ENCODE measurements at regions not wholly inside any gene's neighbourhood (a gene's known extent, or its start where the extent isn't known, plus 50 kb on each side); places are given as distances from the start of the nearest gene placed in this dataset.

DNA sequence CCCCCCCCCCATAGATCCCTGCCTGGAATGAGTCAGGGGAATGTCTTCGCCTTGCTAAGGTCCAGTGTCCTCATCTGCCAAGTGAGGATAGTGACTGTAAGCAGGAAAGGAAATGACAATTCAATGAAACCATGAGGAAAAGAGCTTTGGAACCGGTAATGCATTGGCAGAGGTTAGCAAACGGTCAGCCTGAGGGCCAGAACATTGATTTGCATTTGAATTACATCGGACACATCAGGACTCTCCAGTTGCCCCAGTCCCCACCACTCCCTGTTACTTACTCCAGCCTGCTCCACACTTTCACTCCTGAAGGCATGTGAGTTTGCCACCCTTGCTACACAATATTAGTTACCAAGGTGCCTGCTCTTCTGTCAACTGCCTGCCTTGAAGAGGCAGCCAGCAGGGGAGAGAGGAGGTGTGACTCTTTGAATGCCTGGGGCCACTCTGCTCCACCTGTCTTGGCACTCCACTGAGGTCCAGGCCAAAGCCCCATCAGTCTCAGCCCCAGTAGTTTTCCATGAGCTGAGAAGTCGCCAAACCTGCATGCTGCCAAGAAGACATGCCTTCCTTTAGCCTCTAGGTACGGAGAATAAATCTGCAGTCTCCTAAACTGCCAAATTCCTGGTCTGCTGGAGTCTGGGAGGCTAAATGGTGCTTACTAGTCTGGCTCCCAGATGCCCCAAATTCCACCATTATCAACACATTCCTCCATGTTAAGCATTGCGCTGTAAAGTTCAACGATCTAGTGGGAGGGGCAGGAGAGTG is 191.7 kb upstream of the TLE3 start:
- Histone ChIP-seq H3K27me3 (ENCODE audit: low read depth, low read length) (no peaks in the 10 kb centered on the region), H3K4me1 (ENCODE audit: control insufficient read depth in 1 of 2, insufficient read depth in 2 of 2, low read length in 2 of 2) (peaks cover 0 to 15% of the 10 kb centered on the region in 2 donors), H3K4me3 (ENCODE audit: low read depth in 1 of 2, low read length in 2 of 2) (no peak overlapping the region), H3K9me3 (ENCODE audit: control insufficient read depth in 1 of 2, low read length in 2 of 2) (no peaks in the 10 kb centered on the region), H3K27ac (ENCODE audit: low read length) (no peak overlapping the region), H3K36me3 (ENCODE audit: control insufficient read depth in 1 of 2, insufficient read depth in 2 of 2, low read length in 2 of 2) (no peaks in the 10 kb centered on the region)

- Histone ChIP-seq H3K9me3 (ENCODE audit: control insufficient read depth in 1 of 2, low read length in 2 of 2) (no peaks in the 10 kb centered on the region), H3K36me3 (ENCODE audit: control insufficient read depth in 1 of 2, insufficient read depth in 2 of 2, low read length in 2 of 2) (no peaks in the 10 kb centered on the region), H3K27ac (ENCODE audit: low read length) (no peak overlapping the region), H3K4me1 (ENCODE audit: control insufficient read depth in 1 of 2, insufficient read depth in 2 of 2, low read length in 2 of 2) (peaks cover 0 to 15% of the 10 kb centered on the region in 2 donors), H3K27me3 (ENCODE audit: low read depth, low read length) (no peaks in the 10 kb centered on the region), H3K4me3 (ENCODE audit: low read depth in 1 of 2, low read length in 2 of 2) (no peak overlapping the region)
These were observed 188.5 kb upstream of the TLE3 start for GRCh38 chr15:70286113-70286806.

GRCh38 chr15:70284438-70285214 is 186.9 kb upstream of the TLE3 start:
- Histone ChIP-seq H3K27ac (ENCODE audit: low read length) (no peak overlapping the region), H3K27me3 (ENCODE audit: low read depth, low read length) (no peaks in the 10 kb centered on the region), H3K4me3 (ENCODE audit: low read depth in 1 of 2, low read length in 2 of 2) (no peak overlapping the region), H3K4me1 (ENCODE audit: control insufficient read depth in 1 of 2, insufficient read depth in 2 of 2, low read length in 2 of 2) (peaks cover 0 to 12% of the 10 kb centered on the region in 2 donors), H3K36me3 (ENCODE audit: control insufficient read depth in 1 of 2, insufficient read depth in 2 of 2, low read length in 2 of 2) (no peaks in the 10 kb centered on the region), H3K9me3 (ENCODE audit: control insufficient read depth in 1 of 2, low read length in 2 of 2) (no peaks in the 10 kb centered on the region)

DNA sequence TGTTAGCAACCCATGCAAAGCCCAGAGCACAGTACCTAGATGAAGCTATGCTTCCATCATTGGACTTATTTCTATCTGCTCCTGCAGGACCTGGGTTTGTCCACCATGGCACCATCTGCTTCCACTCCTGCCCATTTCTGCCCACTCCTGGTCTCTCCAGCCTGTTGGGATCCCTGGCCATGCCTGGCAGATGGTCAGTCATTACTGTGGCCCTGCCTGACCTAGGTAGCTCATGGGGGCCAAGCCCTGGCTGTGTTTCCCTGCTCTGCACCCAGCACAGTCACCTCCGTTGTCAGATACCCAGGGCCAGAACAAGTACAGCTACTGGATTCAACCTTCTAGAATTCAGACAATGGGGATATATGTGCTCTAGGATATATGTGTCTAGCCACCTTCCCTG is 185.8 kb upstream of the TLE3 start:
- no peaks in the 10 kb centered on the region for H3K27me3 ChIP-seq (ENCODE audit: low read depth, low read length)

DNA sequence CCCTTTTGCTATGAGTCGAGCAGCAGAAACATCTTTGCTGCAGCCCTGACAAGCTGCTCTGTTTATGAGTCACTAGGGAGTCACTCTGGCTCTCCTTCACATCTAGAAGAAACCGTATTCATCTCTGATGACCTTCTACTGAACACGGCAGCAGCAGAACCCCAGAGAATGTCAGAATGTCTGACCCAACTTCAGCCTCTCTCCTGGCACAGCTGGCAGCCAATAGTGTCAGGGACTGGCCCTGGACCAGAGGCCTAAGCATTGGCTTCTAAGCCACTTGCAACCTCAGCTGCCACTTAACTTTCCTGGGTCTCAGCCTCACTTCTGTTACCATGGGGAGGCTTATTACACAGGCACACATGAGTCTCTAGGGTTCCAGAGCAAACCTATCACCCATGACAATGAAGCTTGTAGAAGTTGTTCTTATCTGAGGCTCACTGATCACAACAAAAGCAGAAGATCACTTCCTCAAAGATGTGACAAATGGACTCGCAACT is 184.1 kb upstream of the TLE3 start:
- no peaks in the 10 kb centered on the region for H3K36me3 ChIP-seq (ENCODE audit: control insufficient read depth in 1 of 2, insufficient read depth in 2 of 2, low read length in 2 of 2)
- H3K9me3 ChIP-seq (ENCODE audit: control insufficient read depth in 1 of 2, low read length in 2 of 2): no peaks in the 10 kb centered on the region
- H3K4me1 ChIP-seq (ENCODE audit: control insufficient read depth in 1 of 2, insufficient read depth in 2 of 2, low read length in 2 of 2): peaks cover 0 to 8% of the 10 kb centered on the region in 2 donors
- H3K4me3 ChIP-seq (ENCODE audit: low read depth in 1 of 2, low read length in 2 of 2): no peak overlapping the region
- no peak overlapping the region for H3K27ac ChIP-seq (ENCODE audit: low read length)
- no peaks in the 10 kb centered on the region for H3K27me3 ChIP-seq (ENCODE audit: low read depth, low read length)

More for the DNA sequence above, 185.8 kb upstream of the TLE3 start:
- no peaks in the 10 kb centered on the region for H3K9me3 ChIP-seq (ENCODE audit: control insufficient read depth in 1 of 2, low read length in 2 of 2)
- H3K4me3 ChIP-seq (ENCODE audit: low read depth in 1 of 2, low read length in 2 of 2): no peak overlapping the region
- no peak overlapping the region for H3K27ac ChIP-seq (ENCODE audit: low read length)
- no peaks in the 10 kb centered on the region for H3K36me3 ChIP-seq (ENCODE audit: control insufficient read depth in 1 of 2, insufficient read depth in 2 of 2, low read length in 2 of 2)
- peaks cover 0 to 8% of the 10 kb centered on the region in 2 donors for H3K4me1 ChIP-seq (ENCODE audit: control insufficient read depth in 1 of 2, insufficient read depth in 2 of 2, low read length in 2 of 2)

DNA sequence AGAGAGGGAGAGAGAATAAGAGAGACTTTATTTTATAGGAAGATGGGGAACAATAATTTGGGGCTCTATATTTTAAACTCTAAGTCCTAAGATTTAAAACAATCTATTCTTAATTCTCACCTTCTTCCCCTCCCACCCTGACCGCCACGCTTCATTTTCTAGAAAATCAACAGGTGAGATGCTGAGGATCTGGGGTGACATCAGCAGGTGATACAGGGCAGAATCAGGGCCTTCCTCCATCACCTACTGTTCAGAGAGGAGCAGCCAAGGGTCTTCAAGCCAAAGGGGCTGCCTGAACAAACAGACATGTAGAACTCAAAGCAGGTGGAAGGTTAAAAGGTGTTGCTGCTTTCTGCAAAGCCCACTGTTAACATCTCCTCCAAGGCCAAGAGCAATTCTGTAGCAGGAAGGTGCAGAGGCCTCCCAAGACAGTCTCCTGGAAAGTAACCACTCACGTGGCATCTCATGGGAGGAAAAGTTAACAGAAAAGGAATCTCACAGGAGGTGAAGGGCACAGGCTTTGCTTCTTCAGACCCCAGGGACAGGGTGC is 183.6 kb upstream of the TLE3 start:
- H3K4me3 ChIP-seq (ENCODE audit: low read depth in 1 of 2, low read length in 2 of 2): no peak overlapping the region
- H3K27ac ChIP-seq (ENCODE audit: low read length): no peak overlapping the region
- H3K27me3 ChIP-seq (ENCODE audit: low read depth, low read length): no peaks in the 10 kb centered on the region

DNA sequence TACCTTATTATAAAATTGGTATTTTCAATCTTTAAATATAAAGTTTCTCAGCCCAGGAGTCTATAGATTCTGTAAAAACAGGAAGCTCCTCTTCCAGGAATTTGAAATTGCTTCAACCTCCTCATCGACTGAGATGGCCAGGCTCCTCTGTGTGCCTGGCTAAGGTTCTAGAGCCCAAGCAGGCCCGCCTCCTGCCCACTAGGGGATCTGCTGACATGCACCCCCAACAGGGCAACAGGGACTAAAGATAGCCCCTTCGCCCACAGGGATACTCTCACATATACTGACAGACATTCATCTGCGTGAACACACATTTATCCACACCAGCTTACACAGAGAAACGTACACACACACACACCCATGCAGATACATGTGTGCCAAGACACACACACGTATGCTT is 183.1 kb upstream of the TLE3 start:
- Histone ChIP-seq H3K27ac (ENCODE audit: low read length) (no peak overlapping the region), H3K36me3 (ENCODE audit: control insufficient read depth in 1 of 2, insufficient read depth in 2 of 2, low read length in 2 of 2) (no peaks in the 10 kb centered on the region), H3K4me1 (ENCODE audit: control insufficient read depth in 1 of 2, insufficient read depth in 2 of 2, low read length in 2 of 2) (no peaks in the 10 kb centered on the region), H3K27me3 (ENCODE audit: low read depth, low read length) (no peaks in the 10 kb centered on the region), H3K4me3 (ENCODE audit: low read depth in 1 of 2, low read length in 2 of 2) (no peak overlapping the region), H3K9me3 (ENCODE audit: control insufficient read depth in 1 of 2, low read length in 2 of 2) (no peaks in the 10 kb centered on the region)

More for the DNA sequence above, 183.6 kb upstream of the TLE3 start:
- no peaks in the 10 kb centered on the region for H3K36me3 ChIP-seq (ENCODE audit: control insufficient read depth in 1 of 2, insufficient read depth in 2 of 2, low read length in 2 of 2)
- peaks cover 0 to 5% of the 10 kb centered on the region in 2 donors for H3K4me1 ChIP-seq (ENCODE audit: control insufficient read depth in 1 of 2, insufficient read depth in 2 of 2, low read length in 2 of 2)
- H3K9me3 ChIP-seq (ENCODE audit: control insufficient read depth in 1 of 2, low read length in 2 of 2): no peaks in the 10 kb centered on the region

DNA sequence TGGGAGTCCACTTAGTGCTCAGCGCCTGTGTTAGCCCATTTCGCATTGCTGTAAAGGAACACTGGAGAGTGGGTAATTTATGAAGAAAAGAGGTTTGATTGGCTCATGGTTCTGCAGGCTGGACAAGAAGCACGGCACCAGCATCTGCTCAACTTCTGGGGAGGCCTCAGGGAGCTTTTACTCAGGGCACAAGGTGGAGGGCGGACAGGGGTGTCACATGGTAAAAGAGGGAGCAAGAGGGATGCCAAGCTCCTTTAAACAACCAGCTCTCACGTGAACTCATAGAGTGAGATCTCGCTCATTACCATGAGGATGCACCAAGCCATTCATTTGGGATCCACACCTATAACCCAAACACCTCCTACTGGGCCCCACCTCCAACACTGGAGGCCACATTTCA is 181.4 kb upstream of the TLE3 start:
- H3K36me3 ChIP-seq (ENCODE audit: control insufficient read depth in 1 of 2, insufficient read depth in 2 of 2, low read length in 2 of 2): no peaks in the 10 kb centered on the region
- H3K4me3 ChIP-seq (ENCODE audit: low read depth in 1 of 2, low read length in 2 of 2): no peak overlapping the region
- no peaks in the 10 kb centered on the region for H3K4me1 ChIP-seq (ENCODE audit: control insufficient read depth in 1 of 2, insufficient read depth in 2 of 2, low read length in 2 of 2)
- no peak overlapping the region for H3K27ac ChIP-seq (ENCODE audit: low read length)
- H3K27me3 ChIP-seq (ENCODE audit: low read depth, low read length): no peaks in the 10 kb centered on the region
- H3K9me3 ChIP-seq (ENCODE audit: control insufficient read depth in 1 of 2, low read length in 2 of 2): no peaks in the 10 kb centered on the region

DNA sequence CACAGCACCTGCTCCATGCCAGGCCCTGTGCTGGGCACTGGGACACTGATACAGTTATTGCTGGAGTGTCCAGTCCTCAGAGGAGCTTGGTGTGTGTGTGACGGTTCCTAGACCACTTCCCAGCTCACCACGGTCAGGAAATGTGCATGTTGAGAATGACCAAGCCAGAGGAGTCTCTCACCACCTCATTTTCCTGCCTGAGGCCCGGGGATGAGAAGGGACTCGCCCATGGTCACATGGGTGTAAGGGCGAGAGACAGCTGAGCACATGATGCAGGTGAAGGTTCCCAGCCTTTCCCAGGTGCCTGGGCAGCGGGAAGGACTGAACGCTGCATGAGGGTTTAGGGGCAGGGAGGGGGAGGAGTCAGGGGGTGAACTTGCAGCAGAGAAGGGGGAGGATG is 180.9 kb upstream of the TLE3 start:
- no peaks in the 10 kb centered on the region for H3K27me3 ChIP-seq (ENCODE audit: low read depth, low read length)

DNA sequence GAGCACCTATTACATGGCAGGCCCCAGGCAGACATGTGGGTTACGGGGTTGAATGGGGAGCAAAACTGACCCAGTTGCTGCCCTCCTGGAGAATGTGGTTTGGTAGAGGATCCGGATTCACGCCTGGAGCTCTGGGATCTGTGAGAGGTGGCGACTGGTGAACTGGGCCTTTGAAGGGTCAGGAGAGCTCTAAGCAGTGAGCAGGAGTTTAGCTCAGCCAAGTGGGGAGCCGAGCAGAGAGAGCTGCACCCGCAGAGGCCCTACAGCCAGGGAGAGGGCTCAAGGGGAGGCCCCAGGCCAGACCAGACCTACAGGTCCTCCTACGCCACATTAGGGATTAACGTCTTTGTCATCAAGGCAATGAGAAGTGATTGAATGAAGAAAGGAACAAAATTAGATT is 179.8 kb upstream of the TLE3 start:
- no peaks in the 10 kb centered on the region for H3K4me1 ChIP-seq (ENCODE audit: control insufficient read depth in 1 of 2, insufficient read depth in 2 of 2, low read length in 2 of 2)
- no peak overlapping the region for H3K27ac ChIP-seq (ENCODE audit: low read length)
- no peaks in the 10 kb centered on the region for H3K9me3 ChIP-seq (ENCODE audit: control insufficient read depth in 1 of 2, low read length in 2 of 2)
- H3K36me3 ChIP-seq (ENCODE audit: control insufficient read depth in 1 of 2, insufficient read depth in 2 of 2, low read length in 2 of 2): no peaks in the 10 kb centered on the region
- H3K4me3 ChIP-seq (ENCODE audit: low read depth in 1 of 2, low read length in 2 of 2): no peak overlapping the region
- no peaks in the 10 kb centered on the region for H3K27me3 ChIP-seq (ENCODE audit: low read depth, low read length)

More for the DNA sequence above, 180.9 kb upstream of the TLE3 start:
- H3K4me1 ChIP-seq (ENCODE audit: control insufficient read depth in 1 of 2, insufficient read depth in 2 of 2, low read length in 2 of 2): no peaks in the 10 kb centered on the region
- no peak overlapping the region for H3K27ac ChIP-seq (ENCODE audit: low read length)
- no peak overlapping the region for H3K4me3 ChIP-seq (ENCODE audit: low read depth in 1 of 2, low read length in 2 of 2)
- no peaks in the 10 kb centered on the region for H3K9me3 ChIP-seq (ENCODE audit: control insufficient read depth in 1 of 2, low read length in 2 of 2)
- no peaks in the 10 kb centered on the region for H3K36me3 ChIP-seq (ENCODE audit: control insufficient read depth in 1 of 2, insufficient read depth in 2 of 2, low read length in 2 of 2)

- Histone ChIP-seq H3K36me3 (ENCODE audit: control insufficient read depth in 1 of 2, insufficient read depth in 2 of 2, low read length in 2 of 2) (no peaks in the 10 kb centered on the region), H3K9me3 (ENCODE audit: control insufficient read depth in 1 of 2, low read length in 2 of 2) (no peaks in the 10 kb centered on the region), H3K4me1 (ENCODE audit: control insufficient read depth in 1 of 2, insufficient read depth in 2 of 2, low read length in 2 of 2) (peaks cover under 1 to 3% of the 10 kb centered on the region in 2 donors), H3K27ac (ENCODE audit: low read length) (no peak overlapping the region), H3K27me3 (ENCODE audit: low read depth, low read length) (no peaks in the 10 kb centered on the region), H3K4me3 (ENCODE audit: low read depth in 1 of 2, low read length in 2 of 2) (no peak overlapping the region)
These were observed 178.7 kb upstream of the TLE3 start for GRCh38 chr15:70276401-70276800.

Data from muscle layer of duodenum (tissue), 2 donors.